Psoas muscle (tissue), 7 donors: ENCODE measurements at regions not wholly inside any gene's neighbourhood (a gene's known extent, or its start where the extent isn't known, plus 50 kb on each side); places are given as distances from the start of the nearest gene placed in this dataset.
A peak's percentile ranks its signal among the peaks of the same experiment; 100 is the strongest.

Experiments used
- ATAC-seq, 4 donors: fragments of 200-7000 bp; cut with Tn5 transposase; one replicate each; pipeline ENCODE4 v1.9.1; 2020; ENCODE audit warnings: moderate library complexity in 3 of 4, mild to moderate bottlenecking in 2 of 4
- DNase-seq, 2 donors: peaks; one replicate each; pipeline ENCODE4 v3.0.0-alpha.2; 2020
- H3K27ac ChIP-seq: fragments of 200-600 bp; one replicate; pipeline ENCODE4 v1.8.0; 2022
- H3K27me3 ChIP-seq, 3 donors: fragments of 200-600 bp in 1 of 3; one replicate each; pipeline versions ENCODE4 v1.6.1 to v1.8.0; 2013 to 2022; ENCODE audit warnings: low read length in 2 of 3, mild to moderate bottlenecking in 2 of 3, moderate library complexity in 1 of 3; ENCODE audit not compliant: insufficient read depth in 3 of 3
- H3K36me3 ChIP-seq, 2 donors: fragments of 200-600 bp in 1 of 2; one replicate each; pipeline versions ENCODE4 v1.6.1 to v1.8.0; 2013 to 2022; ENCODE audit warnings: low read depth in 1 of 2, mild to moderate bottlenecking in 1 of 2, moderate library complexity in 1 of 2; ENCODE audit not compliant: insufficient read depth in 1 of 2
- H3K4me1 ChIP-seq: fragments of 200-600 bp; one replicate; pipeline ENCODE4 v1.8.0; 2022
- H3K4me3 ChIP-seq: fragments of 200-600 bp; one replicate; pipeline ENCODE4 v1.8.0; 2022; ENCODE audit warnings: mild to moderate bottlenecking
- H3K9me3 ChIP-seq: fragments of 200-600 bp; one replicate; pipeline ENCODE4 v1.8.0; 2022
- WGBS, 3 donors: extraction: QIAGEN DNeasy Blood & Tissue Kit; methylation state at CpG; one replicate each; pipeline versions ENCODE4 v1.1.6 to v1.1.7; 2013; 5-methylcytosine and 5-hydroxymethylcytosine counted together
- intact Hi-C, 2 donors: fragments of 100-400 bp; cut with DNase I; formaldehyde crosslinking; loops; one replicate each; pipeline versions ENCODE4 v1.11.0 to v1.14.2; 2022
- TF ChIP-seq, protein P1 (sequence below): fragments of 200-600 bp; IDR thresholded peaks from one replicate; pipeline ENCODE4 v1.8.0; 2022; ENCODE audit warnings: antibody characterized with exemption
- donor health status: healthy with polysubstance abuse.
- donor health status: DM: no; HTN: no; CAD: no; lungs with moderate emphysema.
- donor health status: Bipolar disorder and iron deficiency.
- donor health status: healthy.
- donor health status: DM: yes; HTN: yes; CAD: no.
- donor health status: DM: no; HTN: no; CAD: no.
- donor health status: DM: yes; HTN: yes; CAD: no.

GRCh38 chr6:104325341-104326172 is 534.2 kb downstream of the HACE1 start:
- 24 to 28% (median 27%) methylated on average over 9 of the region's 9 CpGs for WGBS, 3 donors
- peaks cover 0 to 3% (median 0%) of the 10 kb centered on the region in 3 donors for H3K27me3 ChIP-seq
- intact Hi-C loops, result no loop called here
- no peaks in the 10 kb centered on the region for H3K4me1 ChIP-seq
- H3K9me3 ChIP-seq, result no peaks in the 10 kb centered on the region
- H3K4me3 ChIP-seq, result no peak overlapping the region
- TF ChIP-seq, protein P1, sequence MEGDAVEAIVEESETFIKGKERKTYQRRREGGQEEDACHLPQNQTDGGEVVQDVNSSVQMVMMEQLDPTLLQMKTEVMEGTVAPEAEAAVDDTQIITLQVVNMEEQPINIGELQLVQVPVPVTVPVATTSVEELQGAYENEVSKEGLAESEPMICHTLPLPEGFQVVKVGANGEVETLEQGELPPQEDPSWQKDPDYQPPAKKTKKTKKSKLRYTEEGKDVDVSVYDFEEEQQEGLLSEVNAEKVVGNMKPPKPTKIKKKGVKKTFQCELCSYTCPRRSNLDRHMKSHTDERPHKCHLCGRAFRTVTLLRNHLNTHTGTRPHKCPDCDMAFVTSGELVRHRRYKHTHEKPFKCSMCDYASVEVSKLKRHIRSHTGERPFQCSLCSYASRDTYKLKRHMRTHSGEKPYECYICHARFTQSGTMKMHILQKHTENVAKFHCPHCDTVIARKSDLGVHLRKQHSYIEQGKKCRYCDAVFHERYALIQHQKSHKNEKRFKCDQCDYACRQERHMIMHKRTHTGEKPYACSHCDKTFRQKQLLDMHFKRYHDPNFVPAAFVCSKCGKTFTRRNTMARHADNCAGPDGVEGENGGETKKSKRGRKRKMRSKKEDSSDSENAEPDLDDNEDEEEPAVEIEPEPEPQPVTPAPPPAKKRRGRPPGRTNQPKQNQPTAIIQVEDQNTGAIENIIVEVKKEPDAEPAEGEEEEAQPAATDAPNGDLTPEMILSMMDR, result peak; percentile 11
- DNase-seq (no peak), ATAC-seq (no peak)
- no peak overlapping the region for H3K27ac ChIP-seq
- no peaks in the 10 kb centered on the region for H3K36me3 ChIP-seq

DNA sequence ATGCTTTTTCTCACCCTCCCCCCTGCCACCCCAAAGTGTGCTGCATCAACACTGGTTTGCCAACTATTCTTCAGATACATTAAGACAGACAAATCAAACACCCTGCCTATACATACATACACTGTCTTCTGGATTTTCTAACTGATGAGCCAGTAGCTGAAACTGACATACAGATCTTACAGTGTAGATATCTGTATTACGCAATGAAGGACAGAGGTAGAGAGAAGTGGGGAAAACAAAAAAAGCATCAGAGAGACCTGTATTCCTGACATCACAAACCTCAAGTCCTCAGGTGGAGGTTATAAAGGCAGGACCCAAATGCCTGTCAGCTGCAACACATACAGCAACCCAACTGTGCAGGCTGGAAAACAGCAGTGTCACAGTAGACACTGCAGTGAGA is 535.4 kb downstream of the HACE1 start:
- H3K27ac ChIP-seq, result no peak overlapping the region
- H3K36me3 ChIP-seq, result no peaks in the 10 kb centered on the region
- 94 to 100% (median 95%) methylated on average over 1 of the region's 1 CpG for WGBS, 3 donors
- DNase-seq (no peak), ATAC-seq (no peak)
- H3K9me3 ChIP-seq, result no peaks in the 10 kb centered on the region
- H3K4me3 ChIP-seq, result no peak overlapping the region
- H3K4me1 ChIP-seq, result no peaks in the 10 kb centered on the region
- TF ChIP-seq, protein P1, result no peak
- peaks cover 0 to under 1% (median 0%) of the 10 kb centered on the region in 3 donors for H3K27me3 ChIP-seq
- intact Hi-C loops, result no loop called here

GRCh38 chr6:104322841-104323240 is 536.9 kb downstream of the HACE1 start:
- WGBS, 3 donors, result 55 to 65% (median 58%) methylated on average over 5 of the region's 5 CpGs
- no peak overlapping the region for H3K27ac ChIP-seq
- no peaks in the 10 kb centered on the region for H3K9me3 ChIP-seq
- TF ChIP-seq, protein P1, result no peak
- no peak for DNase-seq
- no peaks in the 10 kb centered on the region for H3K4me1 ChIP-seq
- intact Hi-C loops, result no loop called here
- no peaks in the 10 kb centered on the region for H3K27me3 ChIP-seq
- ATAC-seq, result no peak
- no peak overlapping the region for H3K4me3 ChIP-seq
- no peaks in the 10 kb centered on the region for H3K36me3 ChIP-seq

DNA sequence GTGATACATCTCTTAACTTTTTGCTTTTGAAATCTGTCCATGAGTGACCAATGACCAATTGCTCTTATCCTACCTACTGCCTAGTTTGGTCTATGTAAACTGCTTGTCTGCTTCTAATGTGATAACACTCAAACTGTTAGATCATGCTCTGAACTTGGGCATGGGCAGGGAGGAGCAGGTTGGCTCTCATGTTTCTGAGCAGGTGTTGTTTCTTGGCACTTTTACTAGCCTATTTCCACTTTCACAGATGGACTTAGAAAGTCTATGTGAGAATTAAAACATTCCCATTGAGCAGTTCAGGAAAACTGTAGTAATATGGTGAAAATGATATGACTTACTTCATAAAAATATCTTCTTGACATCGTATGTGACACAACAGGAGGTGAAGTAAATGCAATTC is 538.4 kb downstream of the HACE1 start:
- DNase-seq (no peak), ATAC-seq (no peak)
- TF ChIP-seq, protein P1, result no peak
- intact Hi-C loops, result no loop called here
- Histone ChIP-seq H3K4me3 (no peak overlapping the region), H3K4me1 (no peaks in the 10 kb centered on the region), H3K9me3 (no peaks in the 10 kb centered on the region), H3K27me3 (no peaks in the 10 kb centered on the region), H3K27ac (no peak overlapping the region), H3K36me3 (no peaks in the 10 kb centered on the region)
- WGBS, 3 donors, result 59 to 64% (median 63%) methylated on average over 1 of the region's 1 CpG

DNA sequence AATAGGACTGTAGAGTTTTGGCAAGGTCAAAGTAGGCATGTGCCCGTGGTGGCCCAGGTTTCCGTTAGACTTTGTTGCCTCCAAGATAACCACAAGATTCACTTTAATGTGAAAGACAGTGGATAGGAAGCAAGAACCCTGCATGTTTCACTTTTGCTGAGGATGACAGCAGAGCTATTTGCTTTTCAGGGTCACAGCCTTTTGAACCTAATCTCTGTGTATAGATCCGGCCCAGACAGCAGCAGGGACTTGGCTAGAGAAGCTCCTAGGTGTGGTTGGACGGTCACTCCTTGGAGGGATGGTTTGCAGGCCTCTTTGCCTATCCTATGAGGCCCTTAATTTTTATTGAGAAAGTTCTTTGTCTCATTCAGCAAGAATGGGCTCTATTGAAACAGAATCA is 538.8 kb downstream of the HACE1 start:
- ATAC-seq, result no peak
- WGBS, 3 donors, result 60 to 76% (median 64%) methylated on average over 4 of the region's 4 CpGs

More for the DNA sequence above, 538.8 kb downstream of the HACE1 start:
- no peak overlapping the region for H3K4me3 ChIP-seq
- H3K27me3 ChIP-seq, result no peaks in the 10 kb centered on the region
- intact Hi-C loops, result no loop called here
- TF ChIP-seq, protein P1, result no peak
- no peaks in the 10 kb centered on the region for H3K9me3 ChIP-seq
- no peaks in the 10 kb centered on the region for H3K4me1 ChIP-seq
- DNase-seq, result no peak
- no peaks in the 10 kb centered on the region for H3K36me3 ChIP-seq
- H3K27ac ChIP-seq, result no peak overlapping the region
